ENCODE measurements at regions not wholly inside any gene's neighbourhood (a gene's known extent, or its start where the extent isn't known, plus 50 kb on each side); places are given as distances from the start of the nearest gene placed in this dataset.
A peak's percentile ranks its signal among the peaks of the same experiment; 100 is the strongest.

- Histone ChIP-seq H3K79me2 (ENCODE audit: insufficient read depth, low read length) (no peaks in the 10 kb centered on the region), H3K9me3 (ENCODE audit: insufficient read depth, low read depth, low read length) (no peaks in the 10 kb centered on the region), H2AFZ (ENCODE audit: low read depth, low read length) (no peak overlapping the region), H3K27me3 (ENCODE audit: insufficient read depth, low read length) (no peaks in the 10 kb centered on the region), H3K4me1 (ENCODE audit: insufficient read depth, low read length) (peaks cover 9% of the 10 kb centered on the region), H3K27ac (ENCODE audit: low read depth, low read length) (no peak overlapping the region), H4K20me1 (ENCODE audit: insufficient read depth, low read length) (no peaks in the 10 kb centered on the region), H3K4me2 (ENCODE audit: low read length) (no peak overlapping the region), H3K9ac (ENCODE audit: low read length) (no peak overlapping the region), H3K36me3 (ENCODE audit: insufficient read depth, low read length) (no peaks in the 10 kb centered on the region), H3K4me3 (ENCODE audit: insufficient read depth, low read depth, low read length) (no peak overlapping the region)
- no peak overlapping the region for H3K27ac Mint-ChIP-seq (ENCODE audit: unreplicated experiment)
- no peaks in the 10 kb centered on the region for H3K27me3 Mint-ChIP-seq (ENCODE audit: low read depth, unreplicated experiment)
- TF ChIP-seq EZH2 (IDR thresholded peaks at IDR 0.05; ENCODE audit: insufficient read depth, low read length), result no peak
- TF ChIP-seq CTCF (IDR thresholded peaks at IDR 0.05; ENCODE audit: insufficient read depth, low read depth, low read length), result no peak
- no peak for DNase-seq (ENCODE audit: low read depth)
- H3K36me3 Mint-ChIP-seq (ENCODE audit: low read depth, unreplicated experiment), result no peaks in the 10 kb centered on the region
- H3K4me3 Mint-ChIP-seq (ENCODE audit: unreplicated experiment), result no peak overlapping the region
- no peaks in the 10 kb centered on the region for H3K9me3 Mint-ChIP-seq (ENCODE audit: unreplicated experiment)
- no peaks in the 10 kb centered on the region for H3K4me1 Mint-ChIP-seq (ENCODE audit: low read depth, unreplicated experiment)
- FAIRE-seq, result no peak
Observed at GRCh38 chr12:24036438-24037216, 87.2 kb upstream of the SOX5 start.

- H3K36me3 Mint-ChIP-seq (ENCODE audit: low read depth, unreplicated experiment), result no peaks in the 10 kb centered on the region
- no peaks in the 10 kb centered on the region for H3K27me3 Mint-ChIP-seq (ENCODE audit: low read depth, unreplicated experiment)
- H3K27ac ChIP-seq (ENCODE audit: low read depth, low read length), result no peak overlapping the region
- no peak for TF ChIP-seq EZH2 (IDR thresholded peaks at IDR 0.05; ENCODE audit: insufficient read depth, low read length)
- no peak for TF ChIP-seq CTCF (IDR thresholded peaks at IDR 0.05; ENCODE audit: insufficient read depth, low read depth, low read length)
- H3K36me3 ChIP-seq (ENCODE audit: insufficient read depth, low read length), result no peaks in the 10 kb centered on the region
- no peak overlapping the region for H3K4me3 ChIP-seq (ENCODE audit: insufficient read depth, low read depth, low read length)
- H3K4me1 Mint-ChIP-seq (ENCODE audit: low read depth, unreplicated experiment), result no peaks in the 10 kb centered on the region
- no peak overlapping the region for H3K9ac ChIP-seq (ENCODE audit: low read length)
- no peak overlapping the region for H3K4me2 ChIP-seq (ENCODE audit: low read length)
- FAIRE-seq (no peak), DNase-seq (ENCODE audit: low read depth) (no peak)
- H2AFZ ChIP-seq (ENCODE audit: low read depth, low read length), result no peak overlapping the region
- H3K27me3 ChIP-seq (ENCODE audit: insufficient read depth, low read length), result no peaks in the 10 kb centered on the region
- H3K9me3 Mint-ChIP-seq (ENCODE audit: unreplicated experiment), result no peaks in the 10 kb centered on the region
- H3K4me3 Mint-ChIP-seq (ENCODE audit: unreplicated experiment), result no peak overlapping the region
- no peak overlapping the region for H3K27ac Mint-ChIP-seq (ENCODE audit: unreplicated experiment)
- H3K4me1 ChIP-seq (ENCODE audit: insufficient read depth, low read length), result peaks cover 9% of the 10 kb centered on the region
- no peaks in the 10 kb centered on the region for H4K20me1 ChIP-seq (ENCODE audit: insufficient read depth, low read length)
- H3K9me3 ChIP-seq (ENCODE audit: insufficient read depth, low read depth, low read length), result no peaks in the 10 kb centered on the region
- no peaks in the 10 kb centered on the region for H3K79me2 ChIP-seq (ENCODE audit: insufficient read depth, low read length)
Observed at GRCh38 chr12:24034894-24035293, 85.4 kb upstream of the SOX5 start.

GRCh38 chr12:24034160-24034559 lies 84.7 kb upstream of the SOX5 start:
- Mint-ChIP-seq H3K36me3 (ENCODE audit: low read depth, unreplicated experiment) (no peaks in the 10 kb centered on the region), H3K4me3 (ENCODE audit: unreplicated experiment) (no peak overlapping the region), H3K27me3 (ENCODE audit: low read depth, unreplicated experiment) (no peaks in the 10 kb centered on the region), H3K4me1 (ENCODE audit: low read depth, unreplicated experiment) (no peaks in the 10 kb centered on the region), H3K27ac (ENCODE audit: unreplicated experiment) (no peak overlapping the region), H3K9me3 (ENCODE audit: unreplicated experiment) (no peaks in the 10 kb centered on the region)
- no peak for FAIRE-seq
- Histone ChIP-seq H3K4me2 (ENCODE audit: low read length) (no peak overlapping the region), H3K9ac (ENCODE audit: low read length) (no peak overlapping the region), H3K4me1 (ENCODE audit: insufficient read depth, low read length) (peaks cover 9% of the 10 kb centered on the region), H3K27ac (ENCODE audit: low read depth, low read length) (no peak overlapping the region), H3K27me3 (ENCODE audit: insufficient read depth, low read length) (no peaks in the 10 kb centered on the region), H3K4me3 (ENCODE audit: insufficient read depth, low read depth, low read length) (no peak overlapping the region), H4K20me1 (ENCODE audit: insufficient read depth, low read length) (no peaks in the 10 kb centered on the region), H3K36me3 (ENCODE audit: insufficient read depth, low read length) (no peaks in the 10 kb centered on the region), H3K79me2 (ENCODE audit: insufficient read depth, low read length) (no peaks in the 10 kb centered on the region), H2AFZ (ENCODE audit: low read depth, low read length) (no peak overlapping the region), H3K9me3 (ENCODE audit: insufficient read depth, low read depth, low read length) (no peaks in the 10 kb centered on the region)
- peak; percentile 22 for DNase-seq (ENCODE audit: low read depth)
- TF ChIP-seq EZH2 (IDR thresholded peaks at IDR 0.05; ENCODE audit: insufficient read depth, low read length), result no peak
- TF ChIP-seq CTCF (IDR thresholded peaks at IDR 0.05; ENCODE audit: insufficient read depth, low read depth, low read length), result no peak
